ENCODE measurements at regions not wholly inside any gene's neighbourhood (a gene's known extent, or its start where the extent isn't known, plus 50 kb on each side); places are given as distances from the start of the nearest gene placed in this dataset.

- no peak for TF ChIP-seq DDIT3 (CRISPR knock-in tag; IDR thresholded peaks at IDR 0.05)
- peak; percentile 67 for TF ChIP-seq SALL1 (CRISPR knock-in tag; IDR thresholded peaks at IDR 0.05)
- peak; percentile 50; the same call in 1 of the 2 replicates for TF ChIP-seq SP5 (CRISPR knock-in tag; IDR thresholded peaks at IDR 0.05; ENCODE audit: borderline replicate concordance, low read depth)
- TF ChIP-seq ZFY (CRISPR knock-in tag; IDR thresholded peaks at IDR 0.05): peak; percentile 44; the same call in 1 of the 2 replicates
- TF ChIP-seq ZNF333 (CRISPR knock-in tag; IDR thresholded peaks at IDR 0.05; ENCODE audit: borderline replicate concordance): 0 out of 2 replicates have a peak, but pooled peaks have one; percentile 62
- peak; percentile 60; the same call in 1 of the 2 replicates for TF ChIP-seq ZNF263 (CRISPR knock-in tag; IDR thresholded peaks at IDR 0.05)
- 0 out of 2 replicates have a peak, but pooled peaks have one; percentile 12 for TF ChIP-seq SMAD3 (CRISPR knock-in tag; IDR thresholded peaks at IDR 0.05)
- peak; percentile 42; the same call in 1 of the 2 replicates for TF ChIP-seq RXRB (CRISPR knock-in tag; IDR thresholded peaks at IDR 0.05; ENCODE audit: borderline replicate concordance)
- peak; percentile 31; the same call in 1 of the 2 replicates for TF ChIP-seq HNF4G (IDR thresholded peaks at IDR 0.05; ENCODE audit: borderline replicate concordance, low read depth, low read length)
- no peak; the same call in 1 of the 2 replicates for TF ChIP-seq HNF4G (CRISPR knock-in tag; IDR thresholded peaks at IDR 0.05; ENCODE audit: borderline replicate concordance, low read depth)
- TF ChIP-seq GFI1 (CRISPR knock-in tag; IDR thresholded peaks at IDR 0.05; ENCODE audit: borderline replicate concordance): peak; percentile 89
- TF ChIP-seq ZNF605 (CRISPR knock-in tag; IDR thresholded peaks at IDR 0.05): peak; percentile 57; the same call in 1 of the 2 replicates
- TF ChIP-seq RERE (CRISPR knock-in tag; IDR thresholded peaks at IDR 0.05; ENCODE audit: low read depth): peak; percentile 84; the same call in 1 of the 2 replicates
- TF ChIP-seq ZNF878 (CRISPR knock-in tag; IDR thresholded peaks at IDR 0.05): peak; percentile 57; the same call in 1 of the 2 replicates
- TF ChIP-seq, protein P1, sequence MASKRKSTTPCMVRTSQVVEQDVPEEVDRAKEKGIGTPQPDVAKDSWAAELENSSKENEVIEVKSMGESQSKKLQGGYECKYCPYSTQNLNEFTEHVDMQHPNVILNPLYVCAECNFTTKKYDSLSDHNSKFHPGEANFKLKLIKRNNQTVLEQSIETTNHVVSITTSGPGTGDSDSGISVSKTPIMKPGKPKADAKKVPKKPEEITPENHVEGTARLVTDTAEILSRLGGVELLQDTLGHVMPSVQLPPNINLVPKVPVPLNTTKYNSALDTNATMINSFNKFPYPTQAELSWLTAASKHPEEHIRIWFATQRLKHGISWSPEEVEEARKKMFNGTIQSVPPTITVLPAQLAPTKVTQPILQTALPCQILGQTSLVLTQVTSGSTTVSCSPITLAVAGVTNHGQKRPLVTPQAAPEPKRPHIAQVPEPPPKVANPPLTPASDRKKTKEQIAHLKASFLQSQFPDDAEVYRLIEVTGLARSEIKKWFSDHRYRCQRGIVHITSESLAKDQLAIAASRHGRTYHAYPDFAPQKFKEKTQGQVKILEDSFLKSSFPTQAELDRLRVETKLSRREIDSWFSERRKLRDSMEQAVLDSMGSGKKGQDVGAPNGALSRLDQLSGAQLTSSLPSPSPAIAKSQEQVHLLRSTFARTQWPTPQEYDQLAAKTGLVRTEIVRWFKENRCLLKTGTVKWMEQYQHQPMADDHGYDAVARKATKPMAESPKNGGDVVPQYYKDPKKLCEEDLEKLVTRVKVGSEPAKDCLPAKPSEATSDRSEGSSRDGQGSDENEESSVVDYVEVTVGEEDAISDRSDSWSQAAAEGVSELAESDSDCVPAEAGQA (IDR thresholded peaks at IDR 0.05; ENCODE audit: low read depth): 0 out of 2 replicates have a peak, but pooled peaks have one; percentile 45
- TF ChIP-seq, protein P1 (CRISPR knock-in tag; IDR thresholded peaks at IDR 0.05; ENCODE audit: borderline replicate concordance): no peak
- TF ChIP-seq MIXL1 (CRISPR knock-in tag; IDR thresholded peaks at IDR 0.05): peak; percentile 66; the same call in 1 of the 2 replicates
These were observed 200.0 kb downstream of the GLI2 start (continued) for GRCh38 chr2:120935339-120936313.

Measured in HepG2 (cell line).